ENCODE measurements at regions not wholly inside any gene's neighbourhood (a gene's known extent, or its start where the extent isn't known, plus 50 kb on each side); places are given as distances from the start of the nearest gene placed in this dataset.

GRCh38 chr17:63193827-63194226 lies 227.8 kb downstream of the TANC2 start:
- Histone ChIP-seq H3K4me3 (no peak overlapping the region), H3K27me3 (no peaks in the 10 kb centered on the region), H3K36me3 (peaks cover 0 to 4% (median 0%) of the 10 kb centered on the region in 3 donors), H3K4me1 (peaks cover 0 to 8% (median 0%) of the 10 kb centered on the region in 4 donors), H3K9me3 (no peaks in the 10 kb centered on the region), H3K27ac (no peak overlapping the region)
- TF ChIP-seq CTCF (IDR thresholded peaks at IDR 0.05): no peak
- intact Hi-C loops (cut with DNase I; ENCODE audit: low total_unique reads): no loop called here
- no peak for DNase-seq

- no peak overlapping the region for H3K27ac ChIP-seq
- DNase-seq: no peak
- intact Hi-C loops (cut with DNase I; ENCODE audit: low total_unique reads): no loop called here
These were observed 230.8 kb downstream of the TANC2 start for GRCh38 chr17:63196772-63197335.

GRCh38 chr17:63203652-63204051 lies 237.6 kb downstream of the TANC2 start:
- no peak overlapping the region for H3K4me3 ChIP-seq
- H3K4me1 ChIP-seq: no peaks in the 10 kb centered on the region
- peaks cover 0 to 15% (median 6%) of the 10 kb centered on the region in 3 donors for H3K36me3 ChIP-seq
- no peak for DNase-seq
- no peak overlapping the region for H3K27ac ChIP-seq
- intact Hi-C loops (cut with DNase I; ENCODE audit: low total_unique reads): no loop called here
- TF ChIP-seq CTCF (IDR thresholded peaks at IDR 0.05): no peak
- H3K27me3 ChIP-seq: no peaks in the 10 kb centered on the region
- H3K9me3 ChIP-seq: peaks cover 4 to 9% (median 4%) of the 10 kb centered on the region in 3 donors

More at GRCh38 chr17:63196772-63197335, 230.8 kb downstream of the TANC2 start:
- Histone ChIP-seq H3K27me3 (no peaks in the 10 kb centered on the region), H3K36me3 (peaks cover 0 to 10% (median 1%) of the 10 kb centered on the region in 3 donors), H3K4me1 (no peaks in the 10 kb centered on the region), H3K4me3 (no peak overlapping the region), H3K9me3 (no peaks in the 10 kb centered on the region)
- no peak for TF ChIP-seq CTCF (IDR thresholded peaks at IDR 0.05)

- intact Hi-C loops (cut with DNase I; ENCODE audit: low total_unique reads): no loop called here
- no peaks in the 10 kb centered on the region for H3K36me3 ChIP-seq
- H3K27ac ChIP-seq: no peak overlapping the region
- TF ChIP-seq CTCF (IDR thresholded peaks at IDR 0.05): no peak
- H3K9me3 ChIP-seq: no peaks in the 10 kb centered on the region
- no peak overlapping the region for H3K4me3 ChIP-seq
- DNase-seq: no peak
- H3K27me3 ChIP-seq: no peaks in the 10 kb centered on the region
- H3K4me1 ChIP-seq: no peaks in the 10 kb centered on the region
These were observed 224.2 kb downstream of the CYB561 start for GRCh38 chr17:63221939-63222338.

- H3K36me3 ChIP-seq: no peaks in the 10 kb centered on the region
- H3K27me3 ChIP-seq: no peaks in the 10 kb centered on the region
- TF ChIP-seq CTCF (IDR thresholded peaks at IDR 0.05): no peak
- no peaks in the 10 kb centered on the region for H3K9me3 ChIP-seq
- DNase-seq: no peak
- H3K27ac ChIP-seq: no peak overlapping the region
- no peak overlapping the region for H3K4me3 ChIP-seq
- intact Hi-C loops (cut with DNase I; ENCODE audit: low total_unique reads): no loop called here
- H3K4me1 ChIP-seq: no peaks in the 10 kb centered on the region
These were observed 223.5 kb downstream of the CYB561 start for GRCh38 chr17:63222655-63223054.

Measured in tibial artery (tissue), 4 donors.